HEK293 (cell line): ENCODE measurements at regions not wholly inside any gene's neighbourhood (a gene's known extent, or its start where the extent isn't known, plus 50 kb on each side); places are given as distances from the start of the nearest gene placed in this dataset.
A peak's percentile ranks its signal among the peaks of the same experiment; 100 is the strongest.

ENCODE experiments used
- CTCF ChIA-PET: fragments of 350-600 bp; formaldehyde crosslinking; extraction: SDS; loops from one replicate; lab custom pipeline; 2021; ENCODE audit warnings: antibody characterized with exemption; lab: Yijun Ruan, JAX
- POLR2A ChIA-PET: fragments of 300-600 bp; formaldehyde crosslinking; extraction: SDS; loops from one replicate; lab custom pipeline; 2020; ENCODE audit warnings: antibody characterized with exemption, inconsistent platforms; lab: Yijun Ruan, JAX
- H3K27ac ChIP-seq: fragments of 200-500 bp; sonication (Bioruptor generic); 2 replicates; pipeline ENCODE4 v1.5.1; 2014; ENCODE audit warnings: low read depth, low read length, control low read depth, inconsistent platforms; ENCODE audit errors: extremely low read depth
- H3K36me3 ChIP-seq, 2 experiments: fragments of 200-500 bp in 1 of 2; sonication (Bioruptor generic) in 1 of 2; 1 replicate in 1 of 2; 2 replicates in 1 of 2; pipeline ENCODE4 v1.5.1; 2014 to 2017; ENCODE audit warnings: inconsistent platforms in 2 of 2, low read length in 2 of 2; ENCODE audit not compliant: control insufficient read depth in 2 of 2, insufficient read depth in 1 of 2
- H3K4me1 ChIP-seq: fragments of 200-500 bp; sonication (Bioruptor generic); 2 replicates; pipeline ENCODE4 v1.5.1; 2014; ENCODE audit warnings: mild to moderate bottlenecking, low read length, inconsistent platforms; ENCODE audit not compliant: control insufficient read depth, insufficient read depth
- H3K4me3 ChIP-seq: 2 replicates; pipeline ENCODE4 v1.5.1; 2011; ENCODE audit warnings: low read depth, mild to moderate bottlenecking, control low read depth, low read length, moderate library complexity
- H3K9me3 ChIP-seq: fragments of 200-500 bp; sonication (Bioruptor generic); 2 replicates; pipeline ENCODE4 v1.5.1; 2014; ENCODE audit warnings: low read depth, low read length, inconsistent platforms; ENCODE audit not compliant: control insufficient read depth, insufficient read depth
- ZBTB17 ChIP-seq: fragments of 450-650 bp; formaldehyde crosslinking; IDR thresholded peaks from 2 replicates; pipeline ENCODE4 v1.5.1; 2016; ENCODE audit warnings: missing biosample characterization, missing genetic modification characterization
- ZNF140 ChIP-seq: fragments of 450-650 bp; formaldehyde crosslinking; IDR thresholded peaks from 2 replicates; pipeline ENCODE4 v1.5.1; 2016; ENCODE audit warnings: missing biosample characterization, missing genetic modification characterization
- ZNF2 ChIP-seq: fragments of 450-650 bp; formaldehyde crosslinking; IDR thresholded peaks from 2 replicates; pipeline ENCODE4 v1.5.1; 2016; ENCODE audit warnings: missing biosample characterization, missing genetic modification characterization
- ZNF266 ChIP-seq: fragments of 450-650 bp; formaldehyde crosslinking; IDR thresholded peaks from 2 replicates; pipeline ENCODE4 v1.5.1; 2016; ENCODE audit warnings: missing biosample characterization, missing genetic modification characterization, low read depth
- ZNF354C ChIP-seq: fragments of 450-650 bp; formaldehyde crosslinking; IDR thresholded peaks from 2 replicates; pipeline ENCODE4 v1.5.1; 2016; ENCODE audit warnings: missing biosample characterization, missing genetic modification characterization, low read depth, borderline replicate concordance
- ZNF426 ChIP-seq: fragments of 450-650 bp; formaldehyde crosslinking; IDR thresholded peaks from 2 replicates; pipeline ENCODE4 v1.5.1; 2017; ENCODE audit warnings: missing biosample characterization, missing genetic modification characterization, mild to moderate bottlenecking, inconsistent platforms, moderate library complexity
- ZNF514 ChIP-seq: fragments of 450-650 bp; formaldehyde crosslinking; IDR thresholded peaks from 2 replicates; pipeline ENCODE4 v1.5.1; 2016; ENCODE audit warnings: missing biosample characterization, missing genetic modification characterization
- ZNF561 ChIP-seq: fragments of 450-650 bp; IDR thresholded peaks from 2 replicates; pipeline ENCODE4 v1.5.1; 2018; ENCODE audit warnings: missing biosample characterization, missing genetic modification characterization, borderline replicate concordance
- ZNF610 ChIP-seq: fragments of 450-650 bp; formaldehyde crosslinking; IDR thresholded peaks from 2 replicates; pipeline ENCODE4 v1.5.1; 2016; ENCODE audit warnings: missing biosample characterization, missing genetic modification characterization, borderline replicate concordance
- ZNF76 ChIP-seq: fragments of 450-650 bp; formaldehyde crosslinking; IDR thresholded peaks from 2 replicates; pipeline ENCODE4; 2016; ENCODE audit warnings: low read depth, missing biosample characterization, missing genetic modification characterization, borderline replicate concordance
- ZNF837 ChIP-seq: fragments of 450-650 bp; formaldehyde crosslinking; IDR thresholded peaks from 2 replicates; pipeline ENCODE4 v1.5.1; 2016; ENCODE audit warnings: missing biosample characterization, missing genetic modification characterization
- TF ChIP-seq, protein P1 (sequence below): fragments of 450-650 bp; formaldehyde crosslinking; conservative IDR thresholded peaks from 2 replicates; pipeline ENCODE4 v1.5.1; 2016; ENCODE audit warnings: low read depth, missing biosample characterization, missing genetic modification characterization
- TF ChIP-seq, protein P2 (sequence below): fragments of 450-650 bp; formaldehyde crosslinking; IDR thresholded peaks from 2 replicates; pipeline ENCODE4 v1.5.1; 2016; ENCODE audit warnings: missing biosample characterization, missing genetic modification characterization, borderline replicate concordance
- TF ChIP-seq, protein P3 (sequence below): fragments of 450-650 bp; formaldehyde crosslinking; IDR thresholded peaks from 2 replicates; pipeline ENCODE4 v1.5.1; 2016; ENCODE audit warnings: missing biosample characterization, missing genetic modification characterization
- TF ChIP-seq, protein P4 (sequence below): fragments of 450-650 bp; formaldehyde crosslinking; IDR thresholded peaks from 2 replicates; pipeline ENCODE4 v1.5.1; 2016; ENCODE audit warnings: missing biosample characterization, missing genetic modification characterization
- TF ChIP-seq, protein P5 (sequence below): fragments of 450-650 bp; formaldehyde crosslinking; conservative IDR thresholded peaks from 2 replicates; pipeline ENCODE4 v1.5.1; 2016; ENCODE audit warnings: low read depth, missing biosample characterization, missing genetic modification characterization

DNA sequence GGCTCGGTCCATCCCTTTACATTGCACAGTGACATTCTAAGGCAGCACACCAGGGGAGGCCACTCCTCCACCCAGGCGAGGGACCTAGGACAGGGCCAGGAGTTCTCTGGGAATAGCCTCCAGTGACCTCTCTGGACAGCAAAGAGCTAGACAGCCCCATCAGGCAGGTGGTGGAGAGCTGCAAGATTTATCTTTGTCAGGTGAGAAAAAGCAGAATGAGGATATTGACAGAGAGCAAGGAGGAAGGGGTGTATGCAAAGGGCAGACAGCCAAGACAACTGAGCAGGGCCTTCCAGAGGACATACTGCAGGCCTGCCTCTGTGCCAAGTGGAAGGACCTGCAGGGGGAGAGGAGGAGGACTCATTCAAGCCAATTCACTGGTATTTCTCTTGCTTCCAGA, 112.4 kb upstream of the MAX start:
- POLR2A ChIA-PET: interaction anchor here (0.6 kb wide), 1 partner anchor 44 kb away, joined by 6 read pairs; no protein-coding TSS in a partner anchor
- Histone ChIP-seq H3K36me3 (no peaks in the 10 kb centered on the region), H3K4me3 (no peak overlapping the region)
- CTCF ChIA-PET: interaction anchor here (0.9 kb wide), 1 partner anchor 11 kb away, joined by 4 read pairs; no protein-coding TSS in a partner anchor
- TF ChIP-seq ZNF837 (tag by site-specific recombination) (no peak), ZBTB17 (tag by site-specific recombination) (no peak), ZNF354C (tag by site-specific recombination) (no peak), ZNF266 (tag by site-specific recombination) (no peak), ZNF561 (tag by site-specific recombination) (no peak), ZNF2 (tag by site-specific recombination) (no peak), ZNF610 (tag by site-specific recombination) (no peak), ZNF76 (no peak)
- TF ChIP-seq, protein P1, sequence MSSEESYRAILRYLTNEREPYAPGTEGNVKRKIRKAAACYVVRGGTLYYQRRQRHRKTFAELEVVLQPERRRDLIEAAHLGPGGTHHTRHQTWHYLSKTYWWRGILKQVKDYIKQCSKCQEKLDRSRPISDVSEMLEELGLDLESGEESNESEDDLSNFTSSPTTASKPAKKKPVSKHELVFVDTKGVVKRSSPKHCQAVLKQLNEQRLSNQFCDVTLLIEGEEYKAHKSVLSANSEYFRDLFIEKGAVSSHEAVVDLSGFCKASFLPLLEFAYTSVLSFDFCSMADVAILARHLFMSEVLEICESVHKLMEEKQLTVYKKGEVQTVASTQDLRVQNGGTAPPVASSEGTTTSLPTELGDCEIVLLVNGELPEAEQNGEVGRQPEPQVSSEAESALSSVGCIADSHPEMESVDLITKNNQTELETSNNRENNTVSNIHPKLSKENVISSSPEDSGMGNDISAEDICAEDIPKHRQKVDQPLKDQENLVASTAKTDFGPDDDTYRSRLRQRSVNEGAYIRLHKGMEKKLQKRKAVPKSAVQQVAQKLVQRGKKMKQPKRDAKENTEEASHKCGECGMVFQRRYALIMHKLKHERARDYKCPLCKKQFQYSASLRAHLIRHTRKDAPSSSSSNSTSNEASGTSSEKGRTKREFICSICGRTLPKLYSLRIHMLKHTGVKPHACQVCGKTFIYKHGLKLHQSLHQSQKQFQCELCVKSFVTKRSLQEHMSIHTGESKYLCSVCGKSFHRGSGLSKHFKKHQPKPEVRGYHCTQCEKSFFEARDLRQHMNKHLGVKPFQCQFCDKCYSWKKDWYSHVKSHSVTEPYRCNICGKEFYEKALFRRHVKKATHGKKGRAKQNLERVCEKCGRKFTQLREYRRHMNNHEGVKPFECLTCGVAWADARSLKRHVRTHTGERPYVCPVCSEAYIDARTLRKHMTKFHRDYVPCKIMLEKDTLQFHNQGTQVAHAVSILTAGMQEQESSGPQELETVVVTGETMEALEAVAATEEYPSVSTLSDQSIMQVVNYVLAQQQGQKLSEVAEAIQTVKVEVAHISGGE (tag by site-specific recombination): no peak
- TF ChIP-seq, protein P2, sequence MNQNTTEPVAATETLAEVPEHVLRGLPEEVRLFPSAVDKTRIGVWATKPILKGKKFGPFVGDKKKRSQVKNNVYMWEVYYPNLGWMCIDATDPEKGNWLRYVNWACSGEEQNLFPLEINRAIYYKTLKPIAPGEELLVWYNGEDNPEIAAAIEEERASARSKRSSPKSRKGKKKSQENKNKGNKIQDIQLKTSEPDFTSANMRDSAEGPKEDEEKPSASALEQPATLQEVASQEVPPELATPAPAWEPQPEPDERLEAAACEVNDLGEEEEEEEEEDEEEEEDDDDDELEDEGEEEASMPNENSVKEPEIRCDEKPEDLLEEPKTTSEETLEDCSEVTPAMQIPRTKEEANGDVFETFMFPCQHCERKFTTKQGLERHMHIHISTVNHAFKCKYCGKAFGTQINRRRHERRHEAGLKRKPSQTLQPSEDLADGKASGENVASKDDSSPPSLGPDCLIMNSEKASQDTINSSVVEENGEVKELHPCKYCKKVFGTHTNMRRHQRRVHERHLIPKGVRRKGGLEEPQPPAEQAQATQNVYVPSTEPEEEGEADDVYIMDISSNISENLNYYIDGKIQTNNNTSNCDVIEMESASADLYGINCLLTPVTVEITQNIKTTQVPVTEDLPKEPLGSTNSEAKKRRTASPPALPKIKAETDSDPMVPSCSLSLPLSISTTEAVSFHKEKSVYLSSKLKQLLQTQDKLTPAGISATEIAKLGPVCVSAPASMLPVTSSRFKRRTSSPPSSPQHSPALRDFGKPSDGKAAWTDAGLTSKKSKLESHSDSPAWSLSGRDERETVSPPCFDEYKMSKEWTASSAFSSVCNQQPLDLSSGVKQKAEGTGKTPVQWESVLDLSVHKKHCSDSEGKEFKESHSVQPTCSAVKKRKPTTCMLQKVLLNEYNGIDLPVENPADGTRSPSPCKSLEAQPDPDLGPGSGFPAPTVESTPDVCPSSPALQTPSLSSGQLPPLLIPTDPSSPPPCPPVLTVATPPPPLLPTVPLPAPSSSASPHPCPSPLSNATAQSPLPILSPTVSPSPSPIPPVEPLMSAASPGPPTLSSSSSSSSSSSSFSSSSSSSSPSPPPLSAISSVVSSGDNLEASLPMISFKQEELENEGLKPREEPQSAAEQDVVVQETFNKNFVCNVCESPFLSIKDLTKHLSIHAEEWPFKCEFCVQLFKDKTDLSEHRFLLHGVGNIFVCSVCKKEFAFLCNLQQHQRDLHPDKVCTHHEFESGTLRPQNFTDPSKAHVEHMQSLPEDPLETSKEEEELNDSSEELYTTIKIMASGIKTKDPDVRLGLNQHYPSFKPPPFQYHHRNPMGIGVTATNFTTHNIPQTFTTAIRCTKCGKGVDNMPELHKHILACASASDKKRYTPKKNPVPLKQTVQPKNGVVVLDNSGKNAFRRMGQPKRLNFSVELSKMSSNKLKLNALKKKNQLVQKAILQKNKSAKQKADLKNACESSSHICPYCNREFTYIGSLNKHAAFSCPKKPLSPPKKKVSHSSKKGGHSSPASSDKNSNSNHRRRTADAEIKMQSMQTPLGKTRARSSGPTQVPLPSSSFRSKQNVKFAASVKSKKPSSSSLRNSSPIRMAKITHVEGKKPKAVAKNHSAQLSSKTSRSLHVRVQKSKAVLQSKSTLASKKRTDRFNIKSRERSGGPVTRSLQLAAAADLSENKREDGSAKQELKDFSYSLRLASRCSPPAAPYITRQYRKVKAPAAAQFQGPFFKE: no peak
- TF ChIP-seq, protein P3, sequence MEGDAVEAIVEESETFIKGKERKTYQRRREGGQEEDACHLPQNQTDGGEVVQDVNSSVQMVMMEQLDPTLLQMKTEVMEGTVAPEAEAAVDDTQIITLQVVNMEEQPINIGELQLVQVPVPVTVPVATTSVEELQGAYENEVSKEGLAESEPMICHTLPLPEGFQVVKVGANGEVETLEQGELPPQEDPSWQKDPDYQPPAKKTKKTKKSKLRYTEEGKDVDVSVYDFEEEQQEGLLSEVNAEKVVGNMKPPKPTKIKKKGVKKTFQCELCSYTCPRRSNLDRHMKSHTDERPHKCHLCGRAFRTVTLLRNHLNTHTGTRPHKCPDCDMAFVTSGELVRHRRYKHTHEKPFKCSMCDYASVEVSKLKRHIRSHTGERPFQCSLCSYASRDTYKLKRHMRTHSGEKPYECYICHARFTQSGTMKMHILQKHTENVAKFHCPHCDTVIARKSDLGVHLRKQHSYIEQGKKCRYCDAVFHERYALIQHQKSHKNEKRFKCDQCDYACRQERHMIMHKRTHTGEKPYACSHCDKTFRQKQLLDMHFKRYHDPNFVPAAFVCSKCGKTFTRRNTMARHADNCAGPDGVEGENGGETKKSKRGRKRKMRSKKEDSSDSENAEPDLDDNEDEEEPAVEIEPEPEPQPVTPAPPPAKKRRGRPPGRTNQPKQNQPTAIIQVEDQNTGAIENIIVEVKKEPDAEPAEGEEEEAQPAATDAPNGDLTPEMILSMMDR (tag by site-specific recombination): no peak
- TF ChIP-seq, all 188 proteins: peak for 0
- no peaks in the 10 kb centered on the region for H3K4me1 ChIP-seq
- no peaks in the 10 kb centered on the region for H3K9me3 ChIP-seq
- H3K27ac ChIP-seq: no peak overlapping the region

DNA sequence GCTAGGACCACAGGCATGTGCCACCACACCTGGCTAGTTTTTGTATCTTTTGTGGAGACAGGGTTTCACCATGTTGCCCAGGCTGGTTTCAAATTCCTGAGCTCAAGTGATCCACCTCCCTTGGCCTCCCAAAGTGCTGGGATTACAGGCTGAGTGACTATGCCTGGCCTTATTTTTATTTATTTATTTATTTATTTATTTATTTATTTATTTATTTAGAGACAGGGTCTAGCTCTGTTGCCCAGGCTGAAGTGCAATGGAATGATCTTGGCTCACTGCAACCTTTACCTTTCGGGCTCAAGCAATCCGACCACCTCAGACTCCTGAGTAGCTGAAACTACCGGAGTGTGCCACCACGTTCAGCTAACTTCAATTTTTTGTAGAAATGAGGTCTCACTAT, 117.0 kb upstream of the MAX start:
- Histone ChIP-seq H3K4me3 (no peak overlapping the region), H3K27ac (no peak overlapping the region), H3K9me3 (no peaks in the 10 kb centered on the region), H3K4me1 (no peaks in the 10 kb centered on the region), H3K36me3 (no peaks in the 10 kb centered on the region)
- ChIA-PET CTCF (no interaction called here), POLR2A (interaction anchor here (0.5 kb wide), 1 partner anchor 223 kb away, joined by 4 read pairs; no protein-coding TSS in a partner anchor)
- TF ChIP-seq, protein P4, sequence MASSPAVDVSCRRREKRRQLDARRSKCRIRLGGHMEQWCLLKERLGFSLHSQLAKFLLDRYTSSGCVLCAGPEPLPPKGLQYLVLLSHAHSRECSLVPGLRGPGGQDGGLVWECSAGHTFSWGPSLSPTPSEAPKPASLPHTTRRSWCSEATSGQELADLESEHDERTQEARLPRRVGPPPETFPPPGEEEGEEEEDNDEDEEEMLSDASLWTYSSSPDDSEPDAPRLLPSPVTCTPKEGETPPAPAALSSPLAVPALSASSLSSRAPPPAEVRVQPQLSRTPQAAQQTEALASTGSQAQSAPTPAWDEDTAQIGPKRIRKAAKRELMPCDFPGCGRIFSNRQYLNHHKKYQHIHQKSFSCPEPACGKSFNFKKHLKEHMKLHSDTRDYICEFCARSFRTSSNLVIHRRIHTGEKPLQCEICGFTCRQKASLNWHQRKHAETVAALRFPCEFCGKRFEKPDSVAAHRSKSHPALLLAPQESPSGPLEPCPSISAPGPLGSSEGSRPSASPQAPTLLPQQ (tag by site-specific recombination): no peak
- TF ChIP-seq ZNF140: 0 out of 2 replicates have a peak, but pooled peaks have one; percentile 17
- TF ChIP-seq ZNF426 (tag by site-specific recombination): peak; percentile 37
- TF ChIP-seq ZNF354C (tag by site-specific recombination): no peak
- TF ChIP-seq ZNF514 (tag by site-specific recombination): no peak
- TF ChIP-seq, protein P5, sequence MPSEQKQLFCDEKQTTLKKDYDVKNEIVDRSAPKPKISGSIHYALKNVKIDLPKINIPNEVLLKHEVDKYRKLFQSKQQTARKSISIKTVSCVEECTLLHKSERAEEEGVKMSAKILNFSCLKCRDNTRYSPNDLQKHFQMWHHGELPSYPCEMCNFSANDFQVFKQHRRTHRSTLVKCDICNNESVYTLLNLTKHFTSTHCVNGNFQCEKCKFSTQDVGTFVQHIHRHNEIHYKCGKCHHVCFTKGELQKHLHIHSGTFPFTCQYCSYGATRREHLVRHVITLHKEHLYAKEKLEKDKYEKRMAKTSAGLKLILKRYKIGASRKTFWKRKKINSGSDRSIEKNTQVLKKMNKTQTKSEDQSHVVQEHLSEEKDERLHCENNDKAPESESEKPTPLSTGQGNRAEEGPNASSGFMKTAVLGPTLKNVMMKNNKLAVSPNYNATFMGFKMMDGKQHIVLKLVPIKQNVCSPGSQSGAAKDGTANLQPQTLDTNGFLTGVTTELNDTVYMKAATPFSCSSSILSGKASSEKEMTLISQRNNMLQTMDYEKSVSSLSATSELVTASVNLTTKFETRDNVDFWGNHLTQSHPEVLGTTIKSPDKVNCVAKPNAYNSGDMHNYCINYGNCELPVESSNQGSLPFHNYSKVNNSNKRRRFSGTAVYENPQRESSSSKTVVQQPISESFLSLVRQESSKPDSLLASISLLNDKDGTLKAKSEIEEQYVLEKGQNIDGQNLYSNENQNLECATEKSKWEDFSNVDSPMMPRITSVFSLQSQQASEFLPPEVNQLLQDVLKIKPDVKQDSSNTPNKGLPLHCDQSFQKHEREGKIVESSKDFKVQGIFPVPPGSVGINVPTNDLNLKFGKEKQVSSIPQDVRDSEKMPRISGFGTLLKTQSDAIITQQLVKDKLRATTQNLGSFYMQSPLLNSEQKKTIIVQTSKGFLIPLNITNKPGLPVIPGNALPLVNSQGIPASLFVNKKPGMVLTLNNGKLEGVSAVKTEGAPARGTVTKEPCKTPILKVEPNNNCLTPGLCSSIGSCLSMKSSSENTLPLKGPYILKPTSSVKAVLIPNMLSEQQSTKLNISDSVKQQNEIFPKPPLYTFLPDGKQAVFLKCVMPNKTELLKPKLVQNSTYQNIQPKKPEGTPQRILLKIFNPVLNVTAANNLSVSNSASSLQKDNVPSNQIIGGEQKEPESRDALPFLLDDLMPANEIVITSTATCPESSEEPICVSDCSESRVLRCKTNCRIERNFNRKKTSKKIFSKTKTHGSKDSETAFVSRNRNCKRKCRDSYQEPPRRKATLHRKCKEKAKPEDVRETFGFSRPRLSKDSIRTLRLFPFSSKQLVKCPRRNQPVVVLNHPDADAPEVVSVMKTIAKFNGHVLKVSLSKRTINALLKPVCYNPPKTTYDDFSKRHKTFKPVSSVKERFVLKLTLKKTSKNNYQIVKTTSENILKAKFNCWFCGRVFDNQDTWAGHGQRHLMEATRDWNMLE (tag by site-specific recombination): peak; percentile 58; the same call in 1 of the 2 replicates
